ENCODE measurements at regions not wholly inside any gene's neighbourhood (a gene's known extent, or its start where the extent isn't known, plus 50 kb on each side); places are given as distances from the start of the nearest gene placed in this dataset.

DNA sequence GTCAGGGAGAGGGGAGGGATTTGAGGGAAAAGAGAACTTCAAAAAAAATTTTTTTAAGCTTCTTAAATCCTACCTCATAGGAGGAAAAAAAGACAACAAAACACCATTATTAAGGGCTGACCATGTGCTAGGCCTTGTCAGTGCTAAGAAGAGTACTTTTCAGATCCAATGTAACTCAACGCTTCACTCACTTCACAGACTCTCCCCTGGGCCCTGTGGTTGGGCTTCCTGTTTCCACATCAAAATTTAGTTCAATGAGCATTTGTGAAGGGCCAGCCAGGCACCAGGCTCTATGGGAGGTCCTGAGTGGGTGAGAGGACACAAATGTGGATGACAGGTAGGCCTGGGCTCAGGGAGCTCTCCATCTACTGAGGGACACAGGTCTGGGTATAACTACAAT, 249.8 kb downstream of the PTEN start:
- DNase-seq = no peak

DNA sequence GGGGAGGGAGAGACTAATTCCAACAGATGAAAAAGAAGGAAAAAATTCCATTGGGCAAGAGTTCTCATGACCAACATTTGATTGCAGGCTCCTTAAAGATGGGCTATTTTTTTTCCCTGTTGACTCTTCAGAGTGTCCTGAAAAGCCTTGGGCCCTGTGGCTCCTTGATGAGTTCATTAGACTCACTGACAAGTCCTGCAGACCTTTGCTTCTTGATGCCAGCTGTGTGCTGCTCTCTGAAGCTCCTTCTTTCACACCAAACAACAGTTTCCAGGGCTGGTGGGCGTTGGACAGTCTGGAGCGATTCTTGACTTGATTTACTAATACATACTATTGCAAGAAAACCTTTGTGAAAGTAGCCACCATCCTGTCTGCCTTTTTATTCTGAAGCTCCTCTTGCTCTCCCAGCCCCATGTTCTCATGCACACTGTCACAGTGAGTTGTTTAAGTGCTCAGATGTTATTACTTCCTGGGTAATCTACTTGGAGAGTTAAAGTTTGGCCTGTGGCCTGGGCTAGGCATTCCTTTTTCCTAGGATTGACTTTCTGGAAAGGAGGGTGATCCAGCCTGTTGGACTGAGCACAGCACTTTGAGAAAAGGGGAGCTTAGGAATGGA, 250.3 kb downstream of the PTEN start:
- no peak for DNase-seq

DNA sequence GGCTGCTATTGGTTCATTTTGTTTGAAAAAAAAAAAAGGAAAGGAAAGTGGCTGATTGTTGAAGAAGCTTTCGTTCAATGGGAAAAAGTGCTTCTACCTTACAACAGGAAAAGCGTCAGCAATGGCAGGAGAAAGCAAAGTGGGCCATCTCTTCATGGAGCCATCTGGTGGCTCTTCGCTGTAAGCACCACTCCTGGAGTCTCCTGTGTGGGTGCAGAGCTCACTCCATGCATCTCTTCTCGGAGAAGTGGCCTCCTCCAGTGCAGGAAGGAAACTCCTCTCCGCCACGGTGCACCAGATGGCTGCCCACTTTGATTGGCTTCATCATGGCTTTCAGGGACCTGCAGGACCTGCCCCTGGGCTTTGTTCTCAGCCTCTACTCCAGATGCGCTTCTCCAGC, 250.9 kb downstream of the PTEN start:
- DNase-seq = peak; percentile 60

DNA sequence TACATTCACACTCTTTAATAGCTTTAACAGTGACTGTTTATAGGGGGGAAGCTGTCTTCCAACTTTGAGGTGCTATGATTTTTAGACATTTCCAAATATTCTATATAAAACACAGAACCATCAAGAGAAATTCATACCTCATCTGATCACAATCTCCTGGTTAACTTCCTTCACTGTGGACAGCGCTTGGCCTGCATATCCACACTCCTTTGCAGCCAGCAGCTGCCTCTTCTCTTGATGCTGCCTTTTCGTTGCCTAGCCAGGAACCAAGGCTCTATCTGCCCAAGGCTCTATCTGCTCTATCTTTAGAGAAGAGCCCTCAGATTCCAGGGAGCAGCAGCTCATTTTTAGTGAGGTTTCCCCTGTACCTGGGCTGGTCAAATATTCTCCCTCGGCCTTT, 252.0 kb downstream of the PTEN start:
- DNase-seq = no peak

DNA sequence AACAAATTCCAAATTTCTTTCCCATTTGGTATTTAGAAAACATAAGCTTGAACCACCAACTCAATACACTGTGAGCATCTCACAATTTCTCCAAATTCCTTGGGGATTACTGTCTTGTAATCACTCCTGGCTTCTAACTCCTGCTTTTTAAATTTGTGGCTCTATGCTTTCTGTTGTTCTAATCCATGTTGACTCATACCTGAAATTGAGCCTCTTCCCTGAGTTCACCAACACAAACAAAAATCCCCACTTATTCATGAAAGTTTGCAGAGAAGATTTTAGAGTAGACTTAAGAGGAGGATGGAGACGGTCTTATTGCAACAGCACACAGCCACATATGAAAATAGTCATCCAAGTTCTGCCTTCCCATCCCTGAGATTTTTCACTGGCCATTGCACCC, 252.5 kb downstream of the PTEN start:
- DNase-seq = no peak

DNA sequence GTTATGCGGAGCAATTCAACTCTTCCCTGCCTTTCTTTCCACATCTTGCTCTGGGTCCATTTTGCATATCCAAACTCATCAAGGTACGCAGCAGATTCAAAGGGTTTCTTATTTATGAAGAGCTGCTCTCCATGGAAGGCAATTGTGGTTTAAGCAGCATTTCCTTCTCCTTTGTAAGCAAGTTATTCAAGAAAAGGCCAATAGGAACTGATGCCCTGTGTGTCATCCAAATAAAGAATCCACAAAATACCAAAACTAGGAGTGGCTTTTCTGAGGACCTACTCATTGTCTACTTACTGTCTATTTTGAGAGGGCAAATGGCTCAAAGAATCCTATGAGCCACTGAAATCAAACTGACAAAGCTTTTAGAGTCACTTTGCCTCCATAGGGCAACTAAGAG, 253.1 kb downstream of the PTEN start:
- DNase-seq = no peak

DNA sequence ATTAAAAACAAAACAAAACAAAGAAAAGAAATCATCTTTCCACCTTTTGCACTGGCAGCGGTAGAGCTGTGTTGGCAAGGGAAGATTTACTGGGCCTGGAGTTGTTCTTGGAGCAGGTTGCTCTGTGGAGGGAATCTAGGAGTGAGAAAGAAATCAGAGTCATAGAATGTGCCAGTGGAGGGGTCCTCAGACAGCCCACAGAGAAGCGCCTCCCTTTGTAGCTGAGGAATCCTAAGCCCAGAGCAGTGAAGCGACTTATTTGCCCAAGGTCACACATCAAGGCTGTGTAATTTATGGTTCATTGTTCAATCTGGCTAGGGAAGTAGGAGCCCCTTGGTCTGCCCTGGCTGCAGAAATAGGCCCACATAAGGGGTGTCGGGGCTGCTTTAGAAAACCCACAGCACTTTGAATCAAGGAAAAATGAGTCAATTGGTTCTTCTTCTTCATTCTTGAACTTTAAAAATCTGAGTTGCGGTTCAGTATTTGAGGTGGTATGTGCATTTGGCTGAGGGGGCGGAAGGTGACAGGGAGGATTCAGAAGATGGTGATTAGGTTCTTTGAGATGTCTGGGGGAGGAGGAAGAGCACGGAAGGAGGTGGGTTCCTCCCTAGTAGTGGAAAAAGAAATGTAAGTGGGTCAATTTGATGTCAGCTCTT, 253.7 kb downstream of the PTEN start:
- no peak for DNase-seq

DNA sequence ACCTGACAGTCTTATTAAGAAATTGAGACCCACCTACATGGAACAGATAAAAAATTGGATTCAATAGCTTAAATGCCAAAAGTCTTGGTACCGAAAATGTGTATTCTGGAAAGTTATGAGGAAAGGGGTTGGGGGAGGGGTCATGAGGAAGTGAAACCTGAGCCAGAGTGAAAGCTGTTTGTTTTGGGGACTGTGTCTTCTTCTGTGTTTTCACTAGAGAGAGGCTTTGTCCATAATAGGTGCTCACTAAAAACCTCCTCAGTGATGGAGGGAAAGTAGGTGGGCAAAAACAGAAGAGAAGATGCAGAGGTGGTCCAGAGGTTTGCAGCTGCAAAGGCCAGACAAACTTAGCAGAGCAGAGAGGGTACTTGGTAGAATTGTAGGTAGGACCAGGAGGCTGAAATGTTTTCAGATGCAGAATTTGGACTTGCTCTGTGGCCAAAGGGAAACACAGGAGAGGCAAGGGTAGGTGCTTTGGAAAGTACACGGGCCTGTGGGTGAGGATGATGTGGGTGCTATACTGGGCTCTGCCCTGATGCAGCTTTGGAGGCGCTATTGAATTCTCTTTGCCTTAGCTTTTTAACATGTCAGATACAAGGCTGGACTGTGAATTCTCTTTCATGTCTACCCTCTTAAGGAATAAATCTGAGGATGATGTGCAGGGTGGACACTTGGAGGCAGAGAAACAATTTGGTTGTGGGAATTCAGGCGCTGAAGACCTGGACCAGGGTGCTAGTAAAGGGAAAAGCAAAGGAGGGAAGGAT, 254.6 kb downstream of the PTEN start:
- DNase-seq = peak; percentile 15

DNA sequence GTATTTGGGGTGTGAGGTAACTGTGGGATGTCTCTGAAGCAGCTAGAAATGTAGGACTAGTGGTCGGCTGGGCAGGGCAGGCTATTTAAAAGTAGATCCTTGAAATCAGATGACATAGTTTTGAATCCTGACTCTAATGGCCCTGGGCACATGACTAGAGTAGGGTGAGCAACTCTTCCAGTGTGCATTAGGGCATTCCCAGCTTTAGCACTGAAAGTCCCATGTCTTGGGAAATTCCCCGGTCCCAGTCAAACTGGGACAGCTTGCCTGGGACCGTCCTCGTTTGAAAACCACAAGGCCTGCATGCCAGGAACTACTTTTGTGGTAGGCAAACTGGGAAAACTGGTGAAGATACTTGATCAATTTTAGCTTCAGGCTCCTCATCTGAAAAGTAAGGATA, 255.3 kb downstream of the PTEN start:
- no peak for DNase-seq

DNA sequence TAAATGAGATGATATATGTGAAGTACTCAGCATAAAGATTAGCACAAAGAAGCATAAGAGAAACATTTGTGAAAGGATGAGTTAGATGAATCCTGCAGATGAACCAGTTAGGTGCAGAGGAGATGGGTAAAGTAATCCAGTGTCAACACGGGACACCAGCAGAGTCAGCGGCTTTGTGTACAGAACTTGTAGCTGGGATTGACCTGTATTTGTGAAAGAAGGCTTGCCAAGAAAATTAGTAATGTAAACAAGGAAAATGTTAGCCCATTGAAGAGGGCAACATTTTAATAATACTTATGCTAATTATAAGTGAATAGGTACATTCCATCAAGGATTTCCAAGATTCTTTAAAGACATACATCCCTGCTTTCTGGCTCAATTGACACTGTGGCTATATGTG, 255.7 kb downstream of the PTEN start:
- no peak for DNase-seq

DNA sequence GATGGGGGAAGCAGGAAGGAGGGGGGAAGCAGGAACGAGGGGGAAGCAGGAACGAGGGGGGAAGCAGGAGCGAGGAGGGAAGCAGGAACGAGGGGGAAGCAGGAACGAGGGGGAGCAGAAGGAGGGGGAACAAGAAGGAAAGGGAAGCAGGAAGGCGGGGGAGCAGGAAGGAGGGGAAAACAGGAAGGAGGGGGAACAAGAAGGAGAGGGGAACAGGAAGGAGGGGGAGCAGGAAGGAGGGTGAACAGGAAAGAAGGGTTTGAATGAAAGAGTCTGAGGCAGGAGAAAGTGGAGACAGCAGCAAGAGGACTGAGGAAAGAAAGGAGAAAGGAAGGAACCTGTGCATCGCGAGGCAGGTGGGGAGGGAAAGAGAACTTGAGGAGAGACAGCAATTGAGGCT, 256.6 kb downstream of the PTEN start:
- no peak for DNase-seq

DNA sequence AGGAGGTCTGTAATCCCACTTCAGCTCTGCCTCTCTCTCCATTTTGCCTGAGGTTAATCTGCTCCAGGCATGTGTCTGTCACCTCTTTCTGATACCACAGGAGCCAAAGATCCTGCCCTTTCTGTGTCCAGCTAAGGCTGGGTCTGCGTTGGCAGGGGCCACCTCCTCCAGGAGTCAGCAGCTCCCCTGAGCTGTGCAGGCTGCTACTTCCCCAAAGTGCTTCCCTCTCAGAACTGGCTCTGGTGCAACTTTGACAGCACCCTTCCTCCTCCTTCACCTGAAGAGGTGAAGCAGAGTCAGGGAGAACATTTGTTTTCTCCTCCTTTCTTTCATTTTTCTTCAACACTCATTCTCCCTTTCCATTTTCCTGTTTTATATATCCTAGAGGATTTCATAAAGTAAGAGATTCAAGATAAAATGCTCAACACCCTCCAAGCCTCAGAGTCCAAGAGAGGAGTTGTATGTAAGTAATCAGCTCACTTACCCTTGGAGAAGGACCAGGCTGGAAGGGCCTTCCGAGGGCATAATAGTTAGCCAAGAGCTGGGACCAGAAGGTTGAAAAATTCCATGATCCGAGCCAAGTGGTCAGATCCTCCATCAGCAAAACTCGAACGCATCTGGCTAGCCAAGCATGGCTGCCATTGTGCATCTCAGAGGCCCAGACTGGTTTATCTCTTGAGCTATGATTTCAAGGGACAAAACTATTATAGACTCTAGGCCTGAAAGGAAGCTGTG, 257.3 kb downstream of the PTEN start:
- no peak for DNase-seq

DNA sequence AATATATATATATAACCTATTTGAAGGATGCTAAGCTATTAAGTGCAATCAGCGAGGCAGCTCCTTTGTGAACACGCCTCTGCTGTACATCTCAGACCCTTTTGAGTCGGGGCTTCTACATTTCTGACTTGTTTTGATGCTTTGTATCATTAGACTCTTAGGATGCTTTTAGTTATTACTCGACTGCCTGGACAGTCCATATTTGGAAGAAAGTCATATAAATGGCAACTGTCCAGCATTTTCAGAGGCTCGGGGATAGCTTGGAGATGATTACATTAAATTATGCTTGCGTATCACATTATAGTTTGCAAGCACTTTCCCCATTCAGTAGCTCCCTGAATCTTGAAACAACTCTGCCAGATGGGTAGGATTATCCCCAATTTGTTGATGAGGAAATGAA, 257.9 kb downstream of the PTEN start:
- no peak for DNase-seq

DNA sequence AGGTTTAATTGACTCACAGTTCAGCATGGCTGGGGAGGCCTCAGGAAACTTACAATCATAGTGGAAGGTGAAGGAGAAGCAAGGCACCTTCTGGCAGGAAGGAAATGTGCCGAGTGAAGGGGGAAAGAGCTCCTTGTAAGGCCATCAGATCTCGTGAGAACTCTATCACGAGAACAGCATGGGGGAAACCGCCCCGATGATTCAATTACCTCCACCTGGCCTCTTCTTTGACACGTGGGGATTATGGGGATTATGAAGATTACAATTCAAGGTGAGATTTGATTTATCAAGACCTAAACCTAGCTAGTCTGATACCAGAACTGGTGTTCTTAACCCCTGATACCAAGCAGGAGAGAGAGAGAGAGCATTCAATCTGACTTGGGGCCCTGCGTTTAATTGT, 258.7 kb downstream of the PTEN start:
- DNase-seq = no peak

DNA sequence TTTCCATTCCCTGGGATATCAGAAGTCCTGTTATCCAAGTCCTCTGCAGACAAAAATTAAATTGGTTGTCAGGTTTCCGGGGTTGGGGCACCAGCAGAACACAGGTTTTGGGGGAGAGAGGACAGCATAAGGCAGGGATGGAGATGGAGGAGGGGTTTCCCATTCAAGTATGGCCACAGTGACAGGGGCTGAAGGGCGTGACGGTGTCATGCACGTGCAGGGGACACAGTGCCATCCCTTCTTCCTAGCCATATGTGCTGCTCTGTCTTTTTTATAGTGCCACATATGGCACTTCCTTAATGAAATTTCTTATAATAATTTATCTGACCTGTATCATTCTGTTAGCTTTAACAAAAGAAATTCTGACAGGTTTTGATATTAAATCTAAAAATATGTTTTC, 259.2 kb downstream of the PTEN start:
- DNase-seq = no peak

DNA sequence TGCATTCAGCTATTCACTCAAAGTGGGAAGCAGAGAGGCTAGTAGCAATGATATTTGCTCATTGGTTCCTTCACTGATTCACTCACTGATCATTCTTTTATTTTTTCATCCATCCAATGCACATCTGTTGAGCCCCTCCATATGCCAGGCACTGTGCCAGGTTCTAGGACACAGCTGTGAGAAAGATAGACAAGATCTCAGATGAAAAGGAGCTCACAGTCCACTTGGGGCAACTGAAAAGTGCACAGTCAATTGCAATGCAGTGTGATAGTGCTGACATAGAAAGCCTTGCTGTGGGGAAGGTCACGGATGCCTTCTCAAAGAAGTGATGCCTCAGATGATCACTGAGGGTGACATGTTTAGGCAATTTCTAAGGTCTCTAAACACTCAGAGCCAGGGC, 262.3 kb downstream of the PTEN start:
- DNase-seq = no peak

DNA sequence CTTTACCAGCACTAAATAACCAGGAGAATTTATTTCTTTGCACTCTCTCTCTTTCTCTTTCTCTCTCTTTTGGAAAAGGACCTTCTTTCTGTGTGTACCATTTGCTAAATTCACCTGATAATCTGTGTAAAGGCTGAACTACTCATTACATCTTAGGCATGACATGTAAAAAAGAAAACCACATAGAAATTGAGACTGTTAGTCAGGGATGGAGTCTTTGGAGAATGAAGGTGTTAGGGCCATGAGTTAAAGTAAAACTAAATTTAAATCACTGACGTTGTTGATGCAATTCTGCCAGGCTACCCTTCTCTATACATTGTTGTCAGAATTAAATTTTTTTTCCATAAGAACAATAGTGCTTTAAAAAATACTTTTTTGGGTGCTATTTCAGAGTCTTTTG, 263.3 kb downstream of the PTEN start:
- DNase-seq = no peak

DNA sequence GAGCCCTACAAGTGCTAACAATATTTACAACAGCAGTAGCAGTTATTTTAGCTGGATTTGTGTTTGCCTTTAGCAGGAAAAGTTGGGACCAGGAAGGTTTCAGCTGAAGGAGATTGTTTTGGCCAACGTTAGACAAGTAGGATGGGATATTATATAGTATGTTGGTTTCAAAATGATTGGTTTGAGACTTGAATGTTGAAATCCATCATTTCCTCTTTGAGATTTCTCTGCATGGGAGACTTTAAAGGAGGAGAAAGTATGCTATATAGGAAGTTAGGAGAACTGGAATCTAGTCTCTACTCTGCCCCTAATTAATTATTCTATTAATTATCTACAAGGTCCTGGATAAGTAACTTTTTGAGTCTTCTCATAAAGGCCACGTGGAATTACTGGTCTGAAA, 263.8 kb downstream of the PTEN start:
- DNase-seq = no peak

DNA sequence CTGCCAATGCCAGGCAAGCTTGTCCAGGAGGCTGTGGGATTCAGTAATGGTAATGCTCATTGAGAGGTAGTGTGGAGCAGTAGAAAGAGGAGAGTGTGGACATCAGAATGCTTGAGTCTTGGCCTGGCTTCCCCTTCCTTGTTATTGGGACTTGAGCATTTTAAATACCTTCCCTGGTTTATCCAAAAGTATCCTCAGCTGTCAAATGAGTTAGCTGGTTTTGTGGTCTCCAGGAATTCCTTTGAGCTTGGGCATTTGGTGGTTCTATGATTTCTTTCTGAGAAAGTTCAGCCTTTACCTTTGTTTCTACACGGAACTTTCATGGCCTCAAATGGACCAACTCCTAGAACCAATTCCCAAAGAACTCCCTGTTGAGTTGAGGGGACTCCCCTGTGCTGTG, 264.3 kb downstream of the PTEN start:
- DNase-seq = no peak

DNA sequence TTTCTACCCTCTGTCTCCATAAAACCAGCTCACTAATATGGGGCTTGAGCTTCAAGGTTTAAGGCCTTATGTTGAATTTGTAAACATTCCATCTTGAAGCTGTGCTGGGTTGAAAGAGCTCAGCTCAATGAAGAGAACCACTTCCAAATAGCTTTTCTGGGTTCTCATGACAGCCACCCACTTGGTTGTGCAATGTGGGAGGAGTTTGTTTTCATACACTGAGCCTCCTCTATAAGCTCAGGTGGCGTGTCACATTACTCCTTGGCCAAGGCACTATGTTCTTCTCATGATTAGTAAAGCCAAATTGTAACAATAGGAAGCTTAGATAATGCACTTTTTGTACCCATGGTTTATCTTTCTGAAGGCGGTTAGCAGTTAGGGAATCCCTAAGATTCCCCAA, 265.6 kb downstream of the PTEN start:
- DNase-seq = no peak

DNA sequence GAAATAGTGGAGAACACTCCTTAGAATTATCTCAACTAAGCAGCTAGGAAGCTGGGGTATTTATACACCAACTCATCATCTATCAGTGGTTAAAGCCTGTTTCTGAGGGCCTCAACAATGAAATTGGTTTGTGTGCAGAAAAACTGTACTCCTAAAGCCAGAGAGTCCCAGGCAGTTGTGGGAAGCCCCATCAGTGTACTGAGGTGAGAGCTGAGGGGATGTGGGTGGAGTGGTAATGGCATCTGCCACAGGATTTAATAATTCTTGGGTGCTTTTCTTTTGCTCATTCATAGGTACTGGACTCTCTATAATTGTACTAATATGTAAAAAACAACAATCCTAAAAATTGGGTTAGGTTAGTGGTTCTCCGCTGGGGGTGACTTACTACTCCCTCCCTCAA, 267.5 kb downstream of the PTEN start:
- DNase-seq = no peak

DNA sequence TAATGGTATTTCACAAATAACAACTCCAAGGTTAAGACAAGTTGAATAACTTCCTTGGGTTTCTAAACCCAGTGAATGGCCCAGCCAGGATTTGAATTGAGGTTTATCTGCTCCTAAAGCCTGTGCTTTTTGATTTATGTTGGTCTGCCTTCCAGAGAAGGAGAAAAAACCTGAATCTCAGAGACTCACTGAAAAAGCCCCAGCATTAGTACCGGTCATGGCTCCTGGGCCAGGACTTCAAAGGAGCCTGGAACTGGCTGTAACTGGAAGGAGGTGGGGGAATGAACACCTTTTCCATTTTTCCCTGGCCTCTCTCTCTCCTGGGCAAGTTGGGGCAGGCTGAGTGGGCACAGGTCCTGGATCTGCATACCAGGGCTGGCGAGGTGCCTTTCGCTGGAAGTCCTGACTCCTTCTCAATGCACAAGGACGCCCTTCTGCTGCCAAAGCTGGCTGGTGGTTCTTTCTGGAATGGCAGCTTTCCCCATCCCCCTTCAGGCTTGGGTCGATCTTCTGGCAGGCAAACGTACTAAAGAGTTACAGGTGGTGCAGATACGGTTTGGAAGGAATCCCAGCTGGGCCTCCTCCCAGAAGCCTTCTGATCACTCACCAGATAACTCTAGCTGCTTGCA, 268.2 kb downstream of the PTEN start:
- no peak for DNase-seq

DNA sequence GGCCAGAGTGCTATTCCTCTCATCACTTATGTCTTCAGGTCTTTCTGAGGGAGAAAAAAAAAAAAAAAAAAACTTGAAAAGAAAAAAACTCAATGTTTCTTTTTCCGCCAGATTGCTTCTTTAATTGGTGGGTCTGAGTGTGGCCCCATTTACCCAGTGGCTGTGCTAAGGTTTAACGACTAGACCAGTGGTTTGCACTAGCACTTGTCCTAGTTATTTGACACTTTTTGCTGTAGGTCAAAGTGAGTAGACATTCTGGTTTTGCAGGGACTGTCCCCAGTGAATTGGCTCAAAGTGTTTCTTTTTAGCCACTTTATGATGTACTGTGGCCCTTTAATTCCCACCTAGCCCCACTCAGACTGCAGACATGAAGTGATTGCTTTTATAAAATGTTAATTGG, 273.3 kb downstream of the PTEN start:
- DNase-seq = no peak

Data from hematopoietic multipotent progenitor cell treated with erythropoietin and hydrocortisone succinate and interleukin-3 and kit ligand, for 8 days (in vitro differentiated cells).